SK-N-SH treated with all-trans-retinoic acid at 6 μM for 48 hours (cell line): ENCODE measurements at regions not wholly inside any gene's neighbourhood (a gene's known extent, or its start where the extent isn't known, plus 50 kb on each side); places are given as distances from the start of the nearest gene placed in this dataset.

Experiments
- ATAC-seq: fragments of 200-7000 bp; cut with Tn5 transposase; 3 replicates; pipeline ENCODE4 v1.9.1; 2020; ENCODE audit warnings: mild to moderate bottlenecking, moderate library complexity
- ARNTL ChIP-seq: fragments of 450-650 bp; formaldehyde crosslinking; IDR thresholded peaks from 2 replicates; pipeline ENCODE4 v1.5.0; 2020; ENCODE audit warnings: low read depth, mild to moderate bottlenecking, moderate library complexity, borderline replicate concordance
- BACH2 ChIP-seq: fragments of 250-450 bp; sonication (Bioruptor Pico); IDR thresholded peaks from 2 replicates; pipeline ENCODE4 v1.9.0; 2021; ENCODE audit warnings: mild to moderate bottlenecking, borderline replicate concordance
- CREB5 ChIP-seq: fragments of 250-450 bp; sonication (Bioruptor Pico); IDR thresholded peaks from 2 replicates; pipeline ENCODE4 v1.5.1; 2020; ENCODE audit warnings: low read depth, mild to moderate bottlenecking, moderate library complexity
- CSDC2 ChIP-seq: fragments of 250-450 bp; sonication (Bioruptor Pico); IDR thresholded peaks from 2 replicates; pipeline ENCODE4 v1.5.0; 2020; ENCODE audit warnings: mild to moderate bottlenecking, moderate library complexity
- GLIS3 ChIP-seq: fragments of 250-450 bp; sonication (Bioruptor Pico); IDR thresholded peaks from 2 replicates; pipeline ENCODE4 v1.5.0; 2020; ENCODE audit warnings: mild to moderate bottlenecking, moderate library complexity
- ISL1 ChIP-seq: fragments of 250-450 bp; sonication (Bioruptor Pico); IDR thresholded peaks from 2 replicates; pipeline ENCODE4 v2.1.2; 2022; ENCODE audit warnings: mild to moderate bottlenecking, moderate library complexity
- OSR1 ChIP-seq: fragments of 250-450 bp; sonication (Bioruptor Pico); IDR thresholded peaks from 2 replicates; pipeline ENCODE4 v1.8.0; 2022; ENCODE audit warnings: moderate library complexity, mild to moderate bottlenecking, inconsistent platforms
- PATZ1 ChIP-seq: fragments of 250-450 bp; sonication (Bioruptor Pico); IDR thresholded peaks from 2 replicates; pipeline ENCODE4 v1.8.0; 2020; ENCODE audit warnings: mild to moderate bottlenecking, moderate library complexity, borderline replicate concordance
- POU6F1 ChIP-seq: fragments of 250-450 bp; sonication (Bioruptor Pico); IDR thresholded peaks from 2 replicates; pipeline ENCODE4 v1.8.0; 2021; ENCODE audit warnings: low read depth, mild to moderate bottlenecking, moderate library complexity, borderline replicate concordance
- RARB ChIP-seq: fragments of 250-450 bp; sonication (Bioruptor Pico); IDR thresholded peaks from 2 replicates; pipeline ENCODE4 v1.8.0; 2021; ENCODE audit warnings: mild to moderate bottlenecking, moderate library complexity
- SNAI2 ChIP-seq: fragments of 250-450 bp; sonication (Bioruptor Pico); IDR thresholded peaks from 2 replicates; pipeline ENCODE4 v1.5.0; 2020; ENCODE audit warnings: mild to moderate bottlenecking, moderate library complexity
- TCF4 ChIP-seq: fragments of 250-450 bp; sonication (Bioruptor Pico); IDR thresholded peaks from 2 replicates; pipeline ENCODE4 v1.8.0; 2021; ENCODE audit warnings: mild to moderate bottlenecking, moderate library complexity, borderline replicate concordance
- TSHZ2 ChIP-seq: fragments of 250-450 bp; sonication (Bioruptor Pico); IDR thresholded peaks from 2 replicates; pipeline ENCODE4 v1.5.0; 2020; ENCODE audit warnings: mild to moderate bottlenecking, moderate library complexity
- ZFP3 ChIP-seq: fragments of 250-450 bp; sonication (Bioruptor Pico); IDR thresholded peaks from 2 replicates; pipeline ENCODE4 v1.5.0; 2020; ENCODE audit warnings: mild to moderate bottlenecking, moderate library complexity
- ZFP30 ChIP-seq: fragments of 450-650 bp; formaldehyde crosslinking; IDR thresholded peaks from 2 replicates; pipeline ENCODE4 v1.5.0; 2022; ENCODE audit warnings: mild to moderate bottlenecking, moderate library complexity
- ZNF565 ChIP-seq: fragments of 450-650 bp; formaldehyde crosslinking; conservative IDR thresholded peaks from 2 replicates; pipeline ENCODE4 v1.5.0; 2020; ENCODE audit warnings: low read depth, mild to moderate bottlenecking, moderate library complexity
- ZNF70 ChIP-seq: fragments of 450-650 bp; formaldehyde crosslinking; IDR thresholded peaks from 2 replicates; pipeline ENCODE4 v1.5.0; 2020; ENCODE audit warnings: mild to moderate bottlenecking, moderate library complexity
- ZNF8 ChIP-seq: fragments of 450-650 bp; formaldehyde crosslinking; IDR thresholded peaks from 2 replicates; pipeline ENCODE4 v1.5.0; 2020; ENCODE audit warnings: mild to moderate bottlenecking, moderate library complexity

GRCh38 chr4:111639120-111639690 is 506.0 kb upstream of the FAM241A start:
- no peak for ATAC-seq
- TF ChIP-seq CSDC2 (CRISPR knock-in tag) (no peak), TSHZ2 (CRISPR knock-in tag) (no peak), ZNF8 (CRISPR knock-in tag) (no peak)
- TF ChIP-seq, all 23 proteins: peak for 0

GRCh38 chr4:111639876-111640275 is 505.4 kb upstream of the FAM241A start:
- no peak for TF ChIP-seq ZNF565 (CRISPR knock-in tag)
- TF ChIP-seq ZNF70 (CRISPR knock-in tag) = no peak
- TF ChIP-seq GLIS3 = no peak
- no peak for ATAC-seq

GRCh38 chr4:111641813-111642579 is 503.3 kb upstream of the FAM241A start:
- ATAC-seq = peak; percentile 96
- TF ChIP-seq OSR1 (CRISPR knock-in tag) (no peak), RARB (CRISPR knock-in tag) (no peak), BACH2 (CRISPR knock-in tag) (no peak), ZNF70 (CRISPR knock-in tag) (no peak), GLIS3 (no peak), ZNF565 (CRISPR knock-in tag) (no peak), ZNF8 (CRISPR knock-in tag) (no peak), ZFP30 (no peak), ARNTL (CRISPR knock-in tag) (no peak), ZFP3 (CRISPR knock-in tag) (no peak), PATZ1 (CRISPR knock-in tag) (no peak), CREB5 (CRISPR knock-in tag) (no peak), TCF4 (CRISPR knock-in tag) (no peak), SNAI2 (CRISPR knock-in tag) (no peak), ISL1 (CRISPR knock-in tag) (no peak), CSDC2 (CRISPR knock-in tag) (no peak), POU6F1 (CRISPR knock-in tag) (no peak), TSHZ2 (CRISPR knock-in tag) (no peak)
